Bronchial epithelial cell (primary cell): ENCODE measurements at regions not wholly inside any gene's neighbourhood (a gene's known extent, or its start where the extent isn't known, plus 50 kb on each side); places are given as distances from the start of the nearest gene placed in this dataset.

Experiments used
- DNase-seq: peaks from one replicate; pipeline ENCODE4 v3.0.0-alpha.2; 2010; ENCODE audit warnings: low read depth
- FAIRE-seq: peaks from 2 replicates; lab custom pipeline; 2011; peaks lifted over from hg19 to GRCh38; lab: Jason Lieb, UNC
- H3K27me3 ChIP-seq: 2 replicates; pipeline ENCODE4 v1.5.1; 2011; ENCODE audit warnings: low read length; ENCODE audit not compliant: control insufficient read depth, insufficient read depth
- H3K36me3 ChIP-seq: 2 replicates; pipeline ENCODE4 v1.5.1; 2011; ENCODE audit warnings: low read length; ENCODE audit not compliant: control insufficient read depth, insufficient read depth
- H3K4me3 ChIP-seq: 2 replicates; pipeline ENCODE4 v1.5.1; 2011; ENCODE audit warnings: mild to moderate bottlenecking, low read depth, low read length, control low read depth
- CTCF ChIP-seq: IDR thresholded peaks from 2 replicates; pipeline ENCODE4 v1.5.1; 2011; ENCODE audit warnings: mild to moderate bottlenecking, moderate library complexity, low read length, control low read depth, inconsistent platforms; ENCODE audit not compliant: insufficient read depth, severe bottlenecking

- H3K27me3 ChIP-seq: no peaks in the 10 kb centered on the region
- FAIRE-seq: no peak
Measured at GRCh38 chr2:75920859-75921551, 210.3 kb upstream of the GCFC2 start.

GRCh38 chr2:75915851-75916634, 205.3 kb upstream of the GCFC2 start:
- no peak for DNase-seq
- Histone ChIP-seq H3K27me3 (no peaks in the 10 kb centered on the region), H3K4me3 (no peak overlapping the region), H3K36me3 (no peaks in the 10 kb centered on the region)
- no peak for FAIRE-seq
- TF ChIP-seq CTCF: no peak

More at GRCh38 chr2:75920859-75921551, 210.3 kb upstream of the GCFC2 start:
- no peaks in the 10 kb centered on the region for H3K36me3 ChIP-seq
- H3K4me3 ChIP-seq: no peak overlapping the region
- TF ChIP-seq CTCF: no peak
- DNase-seq: no peak

GRCh38 chr2:75896779-75897366, 186.2 kb upstream of the GCFC2 start:
- Histone ChIP-seq H3K4me3 (no peak overlapping the region), H3K27me3 (no peaks in the 10 kb centered on the region), H3K36me3 (no peaks in the 10 kb centered on the region)
- peak; percentile 65 for TF ChIP-seq CTCF
- DNase-seq (peak; percentile 45), FAIRE-seq (no peak)

GRCh38 chr2:75894170-75894569, 183.5 kb upstream of the GCFC2 start:
- no peaks in the 10 kb centered on the region for H3K27me3 ChIP-seq
- no peak overlapping the region for H3K4me3 ChIP-seq
- DNase-seq (no peak), FAIRE-seq (no peak)
- TF ChIP-seq CTCF: no peak
- H3K36me3 ChIP-seq: no peaks in the 10 kb centered on the region

GRCh38 chr2:75892490-75892889, 181.8 kb upstream of the GCFC2 start:
- no peaks in the 10 kb centered on the region for H3K27me3 ChIP-seq
- FAIRE-seq: no peak
- no peak for TF ChIP-seq CTCF
- DNase-seq: peak; percentile 38
- H3K36me3 ChIP-seq: no peaks in the 10 kb centered on the region
- H3K4me3 ChIP-seq: no peak overlapping the region
